Testis (tissue), 2 donors: ENCODE measurements at regions not wholly inside any gene's neighbourhood (a gene's known extent, or its start where the extent isn't known, plus 50 kb on each side); places are given as distances from the start of the nearest gene placed in this dataset.

Experiments
- POLR2A ChIP-seq: fragments of 450-650 bp; IDR thresholded peaks from one replicate; pipeline ENCODE4 v1.6.1; 2017; ENCODE audit warnings: antibody characterized with exemption, mild to moderate bottlenecking, moderate library complexity
- TF ChIP-seq, protein P1 (sequence below), 3 experiments: fragments of 450-650 bp in 2 of 3; fragments of 200-600 bp in 1 of 3; sonication (generic) in 1 of 3; IDR thresholded peaks; one replicate each; pipeline ENCODE4 v1.5.1; 2016 to 2019; ENCODE audit warnings: antibody characterized with exemption in 3 of 3, mild to moderate bottlenecking in 2 of 3, moderate library complexity in 1 of 3

DNA sequence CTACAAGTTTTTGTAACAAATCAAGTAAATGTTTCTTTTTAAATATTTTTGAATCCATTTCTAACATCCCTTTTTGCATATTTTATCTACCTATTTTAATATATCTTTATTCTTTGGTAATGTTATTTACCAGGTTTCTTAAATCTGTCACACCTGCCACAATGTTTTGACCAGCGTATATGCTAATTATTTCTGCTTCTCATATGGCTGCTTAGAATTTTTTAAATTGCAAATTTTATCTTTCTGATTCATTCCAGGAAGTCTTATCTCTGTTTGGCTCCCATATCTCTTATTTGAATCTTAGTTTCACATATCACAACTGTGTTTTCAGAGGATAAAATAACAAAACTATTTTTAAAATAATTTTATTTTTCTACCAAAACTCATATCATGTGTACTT, 1411.1 kb downstream of the KCNT2 start:
- TF ChIP-seq, protein P1, sequence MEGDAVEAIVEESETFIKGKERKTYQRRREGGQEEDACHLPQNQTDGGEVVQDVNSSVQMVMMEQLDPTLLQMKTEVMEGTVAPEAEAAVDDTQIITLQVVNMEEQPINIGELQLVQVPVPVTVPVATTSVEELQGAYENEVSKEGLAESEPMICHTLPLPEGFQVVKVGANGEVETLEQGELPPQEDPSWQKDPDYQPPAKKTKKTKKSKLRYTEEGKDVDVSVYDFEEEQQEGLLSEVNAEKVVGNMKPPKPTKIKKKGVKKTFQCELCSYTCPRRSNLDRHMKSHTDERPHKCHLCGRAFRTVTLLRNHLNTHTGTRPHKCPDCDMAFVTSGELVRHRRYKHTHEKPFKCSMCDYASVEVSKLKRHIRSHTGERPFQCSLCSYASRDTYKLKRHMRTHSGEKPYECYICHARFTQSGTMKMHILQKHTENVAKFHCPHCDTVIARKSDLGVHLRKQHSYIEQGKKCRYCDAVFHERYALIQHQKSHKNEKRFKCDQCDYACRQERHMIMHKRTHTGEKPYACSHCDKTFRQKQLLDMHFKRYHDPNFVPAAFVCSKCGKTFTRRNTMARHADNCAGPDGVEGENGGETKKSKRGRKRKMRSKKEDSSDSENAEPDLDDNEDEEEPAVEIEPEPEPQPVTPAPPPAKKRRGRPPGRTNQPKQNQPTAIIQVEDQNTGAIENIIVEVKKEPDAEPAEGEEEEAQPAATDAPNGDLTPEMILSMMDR (IDR thresholded peaks at IDR 0.05), result no peak
- no peak for TF ChIP-seq POLR2A
